PC-3 (cell line): ENCODE measurements at regions not wholly inside any gene's neighbourhood (a gene's known extent, or its start where the extent isn't known, plus 50 kb on each side); places are given as distances from the start of the nearest gene placed in this dataset.
A peak's percentile ranks its signal among the peaks of the same experiment; 100 is the strongest.

ENCODE experiments used
- ATAC-seq: fragments of 200-7000 bp; cut with Tn5 transposase; 2 replicates; pipeline ENCODE4 v1.9.1; 2020; ENCODE audit warnings: mild to moderate bottlenecking, moderate library complexity
- BruUV-seq: library from RNA; stranded (reverse); fragments of 400-500 nt; replicated peaks from 2 replicates; lab custom pipeline; 2021; lab: Mats Ljungman, UMichigan
- CTCF ChIA-PET: fragments of 300-600 bp; sonication (Branson Sonifier 250); formaldehyde crosslinking; loops from one replicate; lab custom pipeline; 2022; ENCODE audit warnings: antibody characterized with exemption; lab: Charles Lee
- POLR2A ChIA-PET: fragments of 300-600 bp; sonication (Branson Sonifier 250); formaldehyde crosslinking; loops from one replicate; lab custom pipeline; 2022; ENCODE audit warnings: antibody characterized with exemption; ENCODE audit not compliant: unreplicated experiment; lab: Charles Lee
- DNase-seq: peaks from one replicate; pipeline ENCODE4 v3.0.0-alpha.2; 2015
- H2AFZ ChIP-seq: fragments of 300-600 bp; sonication (generic); 2 replicates; pipeline ENCODE4 v1.6.0; 2016; ENCODE audit warnings: antibody characterized with exemption, low read length
- H3F3A ChIP-seq: fragments of 300-600 bp; sonication (generic); one replicate; pipeline ENCODE4 v1.6.0; 2017; ENCODE audit warnings: antibody characterized with exemption, low read length, control low read depth, mild to moderate bottlenecking; ENCODE audit not compliant: unreplicated experiment
- H3K27ac ChIP-seq: fragments of 300-600 bp; sonication (generic); 2 replicates; pipeline ENCODE4 v1.5.1; 2016; ENCODE audit warnings: mild to moderate bottlenecking, low read length
- H3K27me3 ChIP-seq: fragments of 300-600 bp; sonication (generic); 2 replicates; pipeline ENCODE4 v1.6.1; 2016; ENCODE audit warnings: low read length, mixed read lengths
- H3K36me3 ChIP-seq: fragments of 300-600 bp; sonication (generic); 2 replicates; pipeline ENCODE4 v1.6.1; 2016; ENCODE audit warnings: low read depth, mixed run types, low read length, mixed read lengths
- H3K4me1 ChIP-seq: fragments of 300-600 bp; sonication (generic); 2 replicates; pipeline ENCODE4 v1.5.1; 2016; ENCODE audit warnings: low read length; ENCODE audit not compliant: insufficient read depth
- H3K4me2 ChIP-seq: fragments of 300-600 bp; sonication (generic); 2 replicates; pipeline ENCODE4 v1.6.0; 2016; ENCODE audit warnings: low read length
- H3K4me3 ChIP-seq: fragments of 300-600 bp; sonication (generic); 2 replicates; pipeline ENCODE4 v1.5.1; 2016; ENCODE audit warnings: mild to moderate bottlenecking, low read length, mixed read lengths
- H3K79me2 ChIP-seq: fragments of 300-600 bp; sonication (generic); 2 replicates; pipeline ENCODE4 v1.6.1; 2017; ENCODE audit warnings: low read length, mixed read lengths
- H3K9ac ChIP-seq: fragments of 300-600 bp; sonication (generic); 2 replicates; pipeline ENCODE4 v1.6.0; 2016; ENCODE audit warnings: mild to moderate bottlenecking, low read length
- H3K9me2 ChIP-seq: fragments of 300-600 bp; sonication (generic); replicated peaks from 2 replicates; pipeline ENCODE4 v1.6.1; 2016; ENCODE audit warnings: mixed run types, low read length, mixed read lengths
- H3K9me3 ChIP-seq: fragments of 300-600 bp; sonication (generic); 2 replicates; pipeline ENCODE4 v1.6.1; 2016; ENCODE audit warnings: low read length, mixed read lengths
- H4K20me1 ChIP-seq: fragments of 300-600 bp; sonication (generic); 2 replicates; pipeline ENCODE4 v1.6.1; 2016; ENCODE audit warnings: low read length, mixed read lengths
- CTCF ChIP-seq: fragments of 300-600 bp; sonication (generic); conservative IDR thresholded peaks from 2 replicates; pipeline ENCODE4 v1.5.1; 2017; ENCODE audit warnings: antibody characterized with exemption, low read depth, mild to moderate bottlenecking, low read length
- EZH2 ChIP-seq: fragments of 300-600 bp; sonication (generic); IDR thresholded peaks from one replicate; pipeline ENCODE4 v1.6.1; 2017; ENCODE audit warnings: antibody characterized with exemption, mild to moderate bottlenecking, low read length; ENCODE audit not compliant: unreplicated experiment
- EZH2phosphoT487 ChIP-seq: fragments of 300-600 bp; sonication (generic); IDR thresholded peaks from 2 replicates; pipeline ENCODE4 v1.6.1; 2018; ENCODE audit warnings: mild to moderate bottlenecking, antibody characterized with exemption, low read length, borderline replicate concordance
- intact Hi-C: fragments of 100-400 bp; cut with micrococcal nuclease; formaldehyde crosslinking; loops from 2 replicates; pipeline ENCODE4 v1.9.0; 2023

- DNase-seq (no peak), ATAC-seq (no peak)
- H2AFZ ChIP-seq, result no peak overlapping the region
- H3K4me3 ChIP-seq, result no peak overlapping the region
- no peaks in the 10 kb centered on the region for H3K9me3 ChIP-seq
- no TSS peak for BruUV-seq
- H4K20me1 ChIP-seq, result no peaks in the 10 kb centered on the region
- H3K79me2 ChIP-seq, result no peaks in the 10 kb centered on the region
- H3K4me1 ChIP-seq, result no peaks in the 10 kb centered on the region
- no peak overlapping the region for H3K4me2 ChIP-seq
- H3K27ac ChIP-seq, result no peak overlapping the region
- no peak for TF ChIP-seq CTCF
- TF ChIP-seq EZH2, result no peak
- TF ChIP-seq EZH2phosphoT487, result no peak
- no peaks in the 10 kb centered on the region for H3K9me2 ChIP-seq
- ChIA-PET CTCF (no interaction called here), POLR2A (no interaction called here)
- no peaks in the 10 kb centered on the region for H3K27me3 ChIP-seq
- H3K36me3 ChIP-seq, result no peaks in the 10 kb centered on the region
- H3F3A ChIP-seq, result no peaks in the 10 kb centered on the region
- no peak overlapping the region for H3K9ac ChIP-seq
- intact Hi-C loops, result no loop called here
Observed at GRCh38 chr11:112655371-112655770, 305.8 kb upstream of the NCAM1 start.

GRCh38 chr11:112656772-112657428 lies 304.3 kb upstream of the NCAM1 start:
- no peak overlapping the region for H3K4me2 ChIP-seq
- no peaks in the 10 kb centered on the region for H3K9me3 ChIP-seq
- H3K9me2 ChIP-seq, result no peaks in the 10 kb centered on the region
- H3K79me2 ChIP-seq, result no peaks in the 10 kb centered on the region
- peak; percentile 12 for DNase-seq
- H3F3A ChIP-seq, result no peaks in the 10 kb centered on the region
- no peak for ATAC-seq
- H3K4me1 ChIP-seq, result no peaks in the 10 kb centered on the region
- no peak overlapping the region for H3K9ac ChIP-seq
- BruUV-seq, result no TSS peak
- H3K4me3 ChIP-seq, result no peak overlapping the region
- TF ChIP-seq CTCF (no peak), EZH2phosphoT487 (no peak), EZH2 (no peak)
- no peaks in the 10 kb centered on the region for H3K27me3 ChIP-seq
- no peaks in the 10 kb centered on the region for H3K36me3 ChIP-seq
- H3K27ac ChIP-seq, result no peak overlapping the region
- ChIA-PET POLR2A (no interaction called here), CTCF (no interaction called here)
- intact Hi-C loops, result no loop called here
- H4K20me1 ChIP-seq, result no peaks in the 10 kb centered on the region
- no peak overlapping the region for H2AFZ ChIP-seq

- CTCF ChIA-PET, result no interaction called here
- DNase-seq, result no peak
Observed at GRCh38 chr11:112658431-112658878, 302.8 kb upstream of the NCAM1 start.

More at GRCh38 chr11:112658431-112658878, 302.8 kb upstream of the NCAM1 start:
- Histone ChIP-seq H3K4me1 (no peaks in the 10 kb centered on the region), H3K27ac (no peak overlapping the region), H3K9me3 (no peaks in the 10 kb centered on the region), H3K9ac (no peak overlapping the region), H3K27me3 (no peaks in the 10 kb centered on the region), H2AFZ (no peak overlapping the region), H3K79me2 (no peaks in the 10 kb centered on the region), H3K4me3 (no peak overlapping the region), H3K4me2 (no peak overlapping the region), H4K20me1 (no peaks in the 10 kb centered on the region), H3K9me2 (no peaks in the 10 kb centered on the region), H3F3A (no peaks in the 10 kb centered on the region), H3K36me3 (no peaks in the 10 kb centered on the region)
- intact Hi-C loops, result no loop called here
- TF ChIP-seq CTCF, result no peak
- TF ChIP-seq EZH2phosphoT487, result no peak
- BruUV-seq, result no TSS peak
- POLR2A ChIA-PET, result no interaction called here
- no peak for ATAC-seq
